ENCODE measurements at regions not wholly inside any gene's neighbourhood (a gene's known extent, or its start where the extent isn't known, plus 50 kb on each side); places are given as distances from the start of the nearest gene placed in this dataset.

DNA sequence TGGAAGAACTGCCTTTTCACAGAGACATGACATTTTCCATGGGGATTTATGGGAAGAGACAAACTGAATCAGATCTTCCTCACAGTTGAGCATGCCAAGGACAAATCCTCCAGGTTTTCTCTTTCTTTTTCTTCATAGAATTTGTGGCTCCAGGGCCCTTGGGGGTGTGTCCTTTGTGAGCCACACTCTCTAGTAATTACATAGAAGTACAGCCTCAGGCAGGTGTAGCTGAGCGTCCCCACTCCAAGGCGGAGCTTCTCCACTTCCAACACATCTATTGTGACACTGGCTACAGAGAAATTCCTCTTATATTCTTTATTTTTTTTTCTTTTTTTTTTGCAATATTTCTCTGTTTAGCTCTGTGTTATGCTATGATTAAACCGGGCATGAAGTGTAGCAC, 420.5 kb upstream of the CD180 start:
- TF ChIP-seq, protein P1, sequence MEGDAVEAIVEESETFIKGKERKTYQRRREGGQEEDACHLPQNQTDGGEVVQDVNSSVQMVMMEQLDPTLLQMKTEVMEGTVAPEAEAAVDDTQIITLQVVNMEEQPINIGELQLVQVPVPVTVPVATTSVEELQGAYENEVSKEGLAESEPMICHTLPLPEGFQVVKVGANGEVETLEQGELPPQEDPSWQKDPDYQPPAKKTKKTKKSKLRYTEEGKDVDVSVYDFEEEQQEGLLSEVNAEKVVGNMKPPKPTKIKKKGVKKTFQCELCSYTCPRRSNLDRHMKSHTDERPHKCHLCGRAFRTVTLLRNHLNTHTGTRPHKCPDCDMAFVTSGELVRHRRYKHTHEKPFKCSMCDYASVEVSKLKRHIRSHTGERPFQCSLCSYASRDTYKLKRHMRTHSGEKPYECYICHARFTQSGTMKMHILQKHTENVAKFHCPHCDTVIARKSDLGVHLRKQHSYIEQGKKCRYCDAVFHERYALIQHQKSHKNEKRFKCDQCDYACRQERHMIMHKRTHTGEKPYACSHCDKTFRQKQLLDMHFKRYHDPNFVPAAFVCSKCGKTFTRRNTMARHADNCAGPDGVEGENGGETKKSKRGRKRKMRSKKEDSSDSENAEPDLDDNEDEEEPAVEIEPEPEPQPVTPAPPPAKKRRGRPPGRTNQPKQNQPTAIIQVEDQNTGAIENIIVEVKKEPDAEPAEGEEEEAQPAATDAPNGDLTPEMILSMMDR (IDR thresholded peaks at IDR 0.05; ENCODE audit: insufficient read depth, low read length, poor library complexity, severe bottlenecking), result no peak
- no peak for TF ChIP-seq EZH2phosphoT487 (conservative IDR thresholded peaks at IDR 0.05; ENCODE audit: low read length)
